SK-N-SH (cell line): ENCODE measurements at regions not wholly inside any gene's neighbourhood (a gene's known extent, or its start where the extent isn't known, plus 50 kb on each side); places are given as distances from the start of the nearest gene placed in this dataset.

Experiments
- CTCF ChIA-PET: fragments of 300-600, 350-600 bp; formaldehyde crosslinking; extraction: SDS; loops from one replicate; lab custom pipeline; 2021; lab: Yijun Ruan, JAX
- POLR2A ChIA-PET: fragments of 350-600 bp; sonication (Branson Sonifier 250); formaldehyde crosslinking; extraction: SDS; loops from one replicate; lab custom pipeline; 2020; ENCODE audit warnings: antibody characterized with exemption, inconsistent platforms; lab: Yijun Ruan, JAX
- DNase-seq: peaks from one replicate; pipeline ENCODE4 v3.0.0; 2012
- H2AFZ ChIP-seq: fragments of 200-600 bp; sonication (generic); 2 replicates; pipeline ENCODE4 v1.8.1; 2016; ENCODE audit warnings: antibody characterized with exemption, mild to moderate bottlenecking, low read depth
- H3F3A ChIP-seq: fragments of 200-600 bp; sonication (generic); replicated peaks from 2 replicates; pipeline ENCODE3; 2016; ENCODE audit warnings: antibody characterized with exemption, mild to moderate bottlenecking; ENCODE audit not compliant: insufficient read depth
- H3K27ac ChIP-seq, 2 experiments: fragments of 200-500 bp in 1 of 2; fragments of 200-600 bp in 1 of 2; sonication (Bioruptor generic) in 1 of 2; sonication (generic), shearing (Covaris generic) in 1 of 2; 2 replicates each; pipeline versions ENCODE4 v1.5.1 to v1.6.1; 2014 to 2016; ENCODE audit warnings: low read depth in 2 of 2, inconsistent platforms in 1 of 2, low read length in 1 of 2, mild to moderate bottlenecking in 1 of 2, mixed read lengths in 1 of 2
- H3K27me3 ChIP-seq: fragments of 200-600 bp; sonication (generic), shearing (Covaris generic); 2 replicates; pipeline ENCODE4 v1.6.1; 2016; ENCODE audit warnings: mixed run types; ENCODE audit not compliant: insufficient read depth
- H3K36me3 ChIP-seq, 2 experiments: fragments of 200-500 bp in 1 of 2; fragments of 200-600 bp in 1 of 2; sonication (Bioruptor generic) in 1 of 2; sonication (generic) in 1 of 2; replicated peaks in 1 of 2; 2 replicates each; pipeline versions ENCODE3 to v1.5.1; 2014 to 2016; ENCODE audit warnings: low read length in 1 of 2, mild to moderate bottlenecking in 1 of 2; ENCODE audit not compliant: insufficient read depth in 2 of 2, control insufficient read depth in 1 of 2
- H3K4me1 ChIP-seq, 2 experiments: fragments of 200-500 bp in 1 of 2; fragments of 200-600 bp in 1 of 2; sonication (Bioruptor generic) in 1 of 2; sonication (generic), shearing (Covaris generic) in 1 of 2; 2 replicates each; pipeline versions ENCODE4 v1.5.1 to v1.6.1; 2014 to 2016; ENCODE audit warnings: low read depth in 1 of 2, low read length in 1 of 2, mixed run types in 1 of 2; ENCODE audit not compliant: insufficient read depth in 2 of 2, control insufficient read depth in 1 of 2
- H3K4me2 ChIP-seq: fragments of 200-600 bp; sonication (generic), shearing (Covaris generic); 2 replicates; pipeline ENCODE4 v1.6.1; 2017; ENCODE audit warnings: mixed run types
- H3K4me3 ChIP-seq, 2 experiments: fragments of 200-500 bp in 1 of 2; fragments of 200-600 bp in 1 of 2; sonication (Bioruptor generic) in 1 of 2; sonication (generic), shearing (Covaris generic) in 1 of 2; 2 replicates each; pipeline versions ENCODE4 v1.5.1 to v1.8.1; 2014 to 2016; ENCODE audit warnings: low read depth in 2 of 2, inconsistent platforms in 1 of 2, low read length in 1 of 2, mild to moderate bottlenecking in 1 of 2, mixed read lengths in 1 of 2, moderate library complexity in 1 of 2
- H3K79me2 ChIP-seq: fragments of 200-600 bp; sonication (generic); 2 replicates; pipeline ENCODE4 v1.8.1; 2017; ENCODE audit warnings: mild to moderate bottlenecking; ENCODE audit not compliant: insufficient read depth
- H3K9ac ChIP-seq: fragments of 200-600 bp; sonication (generic); 2 replicates; pipeline ENCODE4 v1.6.1; 2017; ENCODE audit warnings: mixed run types
- H3K9me2 ChIP-seq: fragments of 200-600 bp; sonication (generic); 2 replicates; pipeline ENCODE4 v1.6.1; 2017; ENCODE audit warnings: mixed run types
- H3K9me3 ChIP-seq: fragments of 200-600 bp; sonication (generic); 2 replicates; pipeline ENCODE4 v1.6.1; 2017; ENCODE audit warnings: mixed run types, mild to moderate bottlenecking, moderate library complexity
- H4K20me1 ChIP-seq: fragments of 200-600 bp; sonication (generic); 2 replicates; pipeline ENCODE4 v1.6.1; 2017; ENCODE audit warnings: mild to moderate bottlenecking, mixed run types; ENCODE audit not compliant: insufficient read depth
- EP300 ChIP-seq, 2 experiments: IDR thresholded peaks; 2 replicates each; pipeline versions ENCODE4 v1.4.0 to v1.6.1; 2012; ENCODE audit warnings: borderline replicate concordance in 1 of 2, low read depth in 1 of 2, low read length in 1 of 2
- FOXJ3 ChIP-seq: sonication (generic); formaldehyde crosslinking; IDR thresholded peaks from 2 replicates; pipeline ENCODE4 v1.5.1; 2020; ENCODE audit warnings: mild to moderate bottlenecking, missing genetic modification reagents
- FOXM1 ChIP-seq: IDR thresholded peaks from 2 replicates; pipeline ENCODE4 v1.4.0; 2012; ENCODE audit warnings: low read depth, mild to moderate bottlenecking
- POLR2AphosphoS5 ChIP-seq: IDR thresholded peaks from 2 replicates; pipeline ENCODE4 v1.6.1; 2012; ENCODE audit warnings: low read depth, low read length
- RAD21 ChIP-seq: IDR thresholded peaks from 2 replicates; pipeline ENCODE4 v1.6.1; 2012; ENCODE audit warnings: mild to moderate bottlenecking, low read length
- RXRA ChIP-seq: IDR thresholded peaks from 2 replicates; pipeline ENCODE4 v1.4.0; 2012; ENCODE audit warnings: low read depth, mild to moderate bottlenecking, borderline replicate concordance
- SIN3A ChIP-seq: IDR thresholded peaks from 2 replicates; pipeline ENCODE4 v1.6.1; 2012; ENCODE audit warnings: low read depth, mild to moderate bottlenecking, low read length, moderate library complexity, borderline replicate concordance
- SMC3 ChIP-seq: IDR thresholded peaks from 2 replicates; pipeline ENCODE4 v1.6.1; 2012; ENCODE audit warnings: low read depth, low read length, improper control_type of control experiment
- TEAD4 ChIP-seq: IDR thresholded peaks from 2 replicates; pipeline ENCODE4 v1.4.0; 2012; ENCODE audit warnings: mild to moderate bottlenecking, borderline replicate concordance; ENCODE audit not compliant: insufficient read depth
- WGBS: methylation state at CpG from one replicate; pipeline ENCODE4 v1.1.6; 2017; ENCODE audit warnings: low lambda C conversion rate; 5-methylcytosine and 5-hydroxymethylcytosine counted together
- TF ChIP-seq, protein P1 (sequence below): fragments of 200-600 bp; sonication (generic); IDR thresholded peaks from 2 replicates; pipeline ENCODE4 v1.6.1; 2017; ENCODE audit warnings: antibody characterized with exemption, mild to moderate bottlenecking, moderate library complexity
- TF ChIP-seq, protein P2 (sequence below): IDR thresholded peaks from 2 replicates; pipeline ENCODE4 v1.4.0; 2012; ENCODE audit warnings: low read depth
- TF ChIP-seq, protein P3 (sequence below): IDR thresholded peaks from 2 replicates; pipeline ENCODE4 v1.4.0; 2012; ENCODE audit warnings: low read depth, borderline replicate concordance

GRCh38 chrX:43559644-43560043, 96.5 kb upstream of the MAOA start:
- no peak overlapping the region for H3K27ac ChIP-seq
- H3F3A ChIP-seq, result no peaks in the 10 kb centered on the region
- H3K9ac ChIP-seq, result no peak overlapping the region
- WGBS, result 11% methylated on average over 2 of the region's 2 CpGs
- H3K9me3 ChIP-seq, result no peaks in the 10 kb centered on the region
- H2AFZ ChIP-seq, result no peak overlapping the region
- no peaks in the 10 kb centered on the region for H4K20me1 ChIP-seq
- CTCF ChIA-PET, result interaction anchor here (0.7 to 5.8 kb wide), 12 partner anchors 9 to 276 kb away, joined by 3 to 63 read pairs (median 4); no protein-coding TSS in a partner anchor
- no peak overlapping the region for H3K4me3 ChIP-seq
- no peaks in the 10 kb centered on the region for H3K9me2 ChIP-seq
- no peaks in the 10 kb centered on the region for H3K79me2 ChIP-seq
- POLR2A ChIA-PET, result no interaction called here
- TF ChIP-seq, protein P1, sequence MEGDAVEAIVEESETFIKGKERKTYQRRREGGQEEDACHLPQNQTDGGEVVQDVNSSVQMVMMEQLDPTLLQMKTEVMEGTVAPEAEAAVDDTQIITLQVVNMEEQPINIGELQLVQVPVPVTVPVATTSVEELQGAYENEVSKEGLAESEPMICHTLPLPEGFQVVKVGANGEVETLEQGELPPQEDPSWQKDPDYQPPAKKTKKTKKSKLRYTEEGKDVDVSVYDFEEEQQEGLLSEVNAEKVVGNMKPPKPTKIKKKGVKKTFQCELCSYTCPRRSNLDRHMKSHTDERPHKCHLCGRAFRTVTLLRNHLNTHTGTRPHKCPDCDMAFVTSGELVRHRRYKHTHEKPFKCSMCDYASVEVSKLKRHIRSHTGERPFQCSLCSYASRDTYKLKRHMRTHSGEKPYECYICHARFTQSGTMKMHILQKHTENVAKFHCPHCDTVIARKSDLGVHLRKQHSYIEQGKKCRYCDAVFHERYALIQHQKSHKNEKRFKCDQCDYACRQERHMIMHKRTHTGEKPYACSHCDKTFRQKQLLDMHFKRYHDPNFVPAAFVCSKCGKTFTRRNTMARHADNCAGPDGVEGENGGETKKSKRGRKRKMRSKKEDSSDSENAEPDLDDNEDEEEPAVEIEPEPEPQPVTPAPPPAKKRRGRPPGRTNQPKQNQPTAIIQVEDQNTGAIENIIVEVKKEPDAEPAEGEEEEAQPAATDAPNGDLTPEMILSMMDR, result peak; percentile 60
- TF ChIP-seq RAD21 (peak; percentile 87), EP300 (IDR thresholded peaks at IDR 0.05; ENCODE audit: borderline replicate concordance in 1 of 2, low read depth in 1 of 2, low read length in 1 of 2) (no peak), SMC3 (peak; percentile 67; the same call in 1 of the 2 replicates)
- TF ChIP-seq, protein P2, sequence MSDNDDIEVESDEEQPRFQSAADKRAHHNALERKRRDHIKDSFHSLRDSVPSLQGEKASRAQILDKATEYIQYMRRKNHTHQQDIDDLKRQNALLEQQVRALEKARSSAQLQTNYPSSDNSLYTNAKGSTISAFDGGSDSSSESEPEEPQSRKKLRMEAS, result no peak
- DNase-seq, result peak; percentile 39
- peaks cover 3% of the 10 kb centered on the region; the same call in 1 of the 2 replicates for H3K27me3 ChIP-seq
- no peak overlapping the region for H3K4me2 ChIP-seq
- no peaks in the 10 kb centered on the region for H3K36me3 ChIP-seq
- H3K4me1 ChIP-seq, result no peaks in the 10 kb centered on the region

- H3K27me3 ChIP-seq, result peaks cover 3% of the 10 kb centered on the region; the same call in 1 of the 2 replicates
Observed at GRCh38 chrX:43560247-43560946, 95.7 kb upstream of the MAOA start.

More at GRCh38 chrX:43560247-43560946, 95.7 kb upstream of the MAOA start:
- 14% methylated on average over 5 of the region's 5 CpGs for WGBS
- Histone ChIP-seq H3K9me2 (no peaks in the 10 kb centered on the region), H3K4me1 (no peaks in the 10 kb centered on the region), H3F3A (no peaks in the 10 kb centered on the region), H2AFZ (no peak overlapping the region), H3K36me3 (no peaks in the 10 kb centered on the region), H4K20me1 (no peaks in the 10 kb centered on the region)
- no peak for DNase-seq
- POLR2A ChIA-PET, result no interaction called here
- TF ChIP-seq FOXJ3 (CRISPR knock-in tag), result no peak
- TF ChIP-seq POLR2AphosphoS5, result no peak
- TF ChIP-seq, protein P3, sequence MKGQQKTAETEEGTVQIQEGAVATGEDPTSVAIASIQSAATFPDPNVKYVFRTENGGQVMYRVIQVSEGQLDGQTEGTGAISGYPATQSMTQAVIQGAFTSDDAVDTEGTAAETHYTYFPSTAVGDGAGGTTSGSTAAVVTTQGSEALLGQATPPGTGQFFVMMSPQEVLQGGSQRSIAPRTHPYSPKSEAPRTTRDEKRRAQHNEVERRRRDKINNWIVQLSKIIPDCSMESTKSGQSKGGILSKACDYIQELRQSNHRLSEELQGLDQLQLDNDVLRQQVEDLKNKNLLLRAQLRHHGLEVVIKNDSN, result no peak
- no peak for TF ChIP-seq FOXM1
- TF ChIP-seq RXRA, result no peak
- TF ChIP-seq TEAD4, result no peak
- TF ChIP-seq SIN3A, result no peak
- TF ChIP-seq, all 33 proteins: peak for 0
- Histone ChIP-seq H3K9ac (no peak overlapping the region), H3K4me2 (no peak overlapping the region), H3K27ac (no peak overlapping the region), H3K4me3 (no peak overlapping the region), H3K9me3 (no peaks in the 10 kb centered on the region), H3K79me2 (no peaks in the 10 kb centered on the region)
- CTCF ChIA-PET, result interaction anchor here (1.0 to 5.8 kb wide), 2 partner anchors 176 to 190 kb away, joined by 3 to 63 read pairs; no protein-coding TSS in a partner anchor
